Testis (tissue), 2 donors: ENCODE measurements at regions not wholly inside any gene's neighbourhood (a gene's known extent, or its start where the extent isn't known, plus 50 kb on each side); places are given as distances from the start of the nearest gene placed in this dataset.

ENCODE experiments used
- POLR2A ChIP-seq: fragments of 450-650 bp; IDR thresholded peaks from one replicate; pipeline ENCODE4 v1.6.1; 2017; ENCODE audit warnings: antibody characterized with exemption, mild to moderate bottlenecking, moderate library complexity
- TF ChIP-seq, protein P1 (sequence below), 3 experiments: fragments of 450-650 bp in 2 of 3; fragments of 200-600 bp in 1 of 3; sonication (generic) in 1 of 3; IDR thresholded peaks; one replicate each; pipeline ENCODE4 v1.5.1; 2016 to 2019; ENCODE audit warnings: antibody characterized with exemption in 3 of 3, mild to moderate bottlenecking in 2 of 3, moderate library complexity in 1 of 3

DNA sequence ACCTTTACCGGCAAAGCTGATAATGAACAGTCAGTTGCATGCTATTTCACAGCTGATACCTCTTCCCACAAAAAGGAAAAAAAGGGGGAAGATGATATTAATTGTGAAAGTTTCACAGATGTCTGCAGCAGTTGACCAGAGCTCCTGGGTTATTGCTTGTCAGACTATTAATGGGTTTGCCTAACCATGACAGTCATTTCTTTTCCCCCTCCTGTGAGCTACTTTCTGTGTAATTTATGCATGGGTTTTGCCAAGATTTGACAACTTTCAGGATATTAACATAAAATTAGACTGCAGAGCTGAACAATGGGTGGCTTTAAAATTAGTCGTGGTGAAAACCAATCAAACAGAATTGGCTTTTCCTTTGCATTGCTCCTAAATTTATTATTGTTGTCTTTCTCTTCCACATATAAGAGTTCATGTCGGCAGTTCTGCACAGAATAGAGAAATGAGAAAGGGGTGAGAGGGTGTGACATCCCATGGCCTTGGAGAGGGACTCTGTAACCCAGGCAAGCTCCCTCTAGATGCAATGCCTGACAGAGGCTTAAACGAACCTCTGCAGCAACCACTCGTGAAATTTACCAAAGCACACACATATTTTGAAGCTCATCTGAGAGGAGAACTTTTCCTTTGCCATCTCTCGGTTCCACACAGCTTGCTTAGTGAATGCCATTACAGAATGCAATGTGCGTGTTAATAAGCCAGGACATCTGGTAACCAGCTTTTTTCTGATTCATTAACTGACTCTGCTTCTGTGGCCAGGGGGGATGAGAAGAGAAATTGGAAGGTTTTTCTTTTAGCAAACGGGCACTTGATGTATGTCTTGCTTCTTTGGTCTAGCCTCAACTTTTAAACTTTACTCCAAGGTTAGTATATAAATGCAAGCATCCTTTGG is 82.2 kb upstream of the ITGA4 start:
- TF ChIP-seq, protein P1, sequence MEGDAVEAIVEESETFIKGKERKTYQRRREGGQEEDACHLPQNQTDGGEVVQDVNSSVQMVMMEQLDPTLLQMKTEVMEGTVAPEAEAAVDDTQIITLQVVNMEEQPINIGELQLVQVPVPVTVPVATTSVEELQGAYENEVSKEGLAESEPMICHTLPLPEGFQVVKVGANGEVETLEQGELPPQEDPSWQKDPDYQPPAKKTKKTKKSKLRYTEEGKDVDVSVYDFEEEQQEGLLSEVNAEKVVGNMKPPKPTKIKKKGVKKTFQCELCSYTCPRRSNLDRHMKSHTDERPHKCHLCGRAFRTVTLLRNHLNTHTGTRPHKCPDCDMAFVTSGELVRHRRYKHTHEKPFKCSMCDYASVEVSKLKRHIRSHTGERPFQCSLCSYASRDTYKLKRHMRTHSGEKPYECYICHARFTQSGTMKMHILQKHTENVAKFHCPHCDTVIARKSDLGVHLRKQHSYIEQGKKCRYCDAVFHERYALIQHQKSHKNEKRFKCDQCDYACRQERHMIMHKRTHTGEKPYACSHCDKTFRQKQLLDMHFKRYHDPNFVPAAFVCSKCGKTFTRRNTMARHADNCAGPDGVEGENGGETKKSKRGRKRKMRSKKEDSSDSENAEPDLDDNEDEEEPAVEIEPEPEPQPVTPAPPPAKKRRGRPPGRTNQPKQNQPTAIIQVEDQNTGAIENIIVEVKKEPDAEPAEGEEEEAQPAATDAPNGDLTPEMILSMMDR (IDR thresholded peaks at IDR 0.05): no peak
- TF ChIP-seq POLR2A: no peak
